ENCODE measurements at regions not wholly inside any gene's neighbourhood (a gene's known extent, or its start where the extent isn't known, plus 50 kb on each side); places are given as distances from the start of the nearest gene placed in this dataset.

GRCh38 chr7:121450631-121451198, 54.6 kb upstream of the FAM3C start:
- DNase-seq (ENCODE audit: low read depth, low spot score): no peak

- no peak for DNase-seq (ENCODE audit: low read depth, low spot score)
These were observed 53.7 kb upstream of the FAM3C start for GRCh38 chr7:121449735-121450240.

- DNase-seq (ENCODE audit: low read depth, low spot score): no peak
These were observed 53.2 kb upstream of the FAM3C start for GRCh38 chr7:121449329-121449728.

- DNase-seq (ENCODE audit: low read depth, low spot score): no peak
These were observed 52.3 kb upstream of the FAM3C start for GRCh38 chr7:121448429-121448828.

GRCh38 chr7:121447911-121448300, 51.8 kb upstream of the FAM3C start:
- no peak for DNase-seq (ENCODE audit: low read depth, low spot score)

- no peak for DNase-seq (ENCODE audit: low read depth, low spot score)
These were observed 51.3 kb upstream of the FAM3C start for GRCh38 chr7:121447243-121447910.

GRCh38 chr7:121446526-121446925, 50.4 kb upstream of the FAM3C start:
- DNase-seq (ENCODE audit: low read depth, low spot score): no peak

All from smooth muscle cell of the brain vasculature (primary cell).